Stimulated activated CD4-positive, alpha-beta T cell treated with anti-CD3 and anti-CD28 coated beads, Interleukin-2, amount 100 ng/mL, for 24 hours (primary cell): ENCODE measurements at regions not wholly inside any gene's neighbourhood (a gene's known extent, or its start where the extent isn't known, plus 50 kb on each side); places are given as distances from the start of the nearest gene placed in this dataset.

Source experiments
- DNase-seq, 2 donors: peaks; one replicate each; pipeline ENCODE4 v3.0.0-alpha.2; 2020

DNA sequence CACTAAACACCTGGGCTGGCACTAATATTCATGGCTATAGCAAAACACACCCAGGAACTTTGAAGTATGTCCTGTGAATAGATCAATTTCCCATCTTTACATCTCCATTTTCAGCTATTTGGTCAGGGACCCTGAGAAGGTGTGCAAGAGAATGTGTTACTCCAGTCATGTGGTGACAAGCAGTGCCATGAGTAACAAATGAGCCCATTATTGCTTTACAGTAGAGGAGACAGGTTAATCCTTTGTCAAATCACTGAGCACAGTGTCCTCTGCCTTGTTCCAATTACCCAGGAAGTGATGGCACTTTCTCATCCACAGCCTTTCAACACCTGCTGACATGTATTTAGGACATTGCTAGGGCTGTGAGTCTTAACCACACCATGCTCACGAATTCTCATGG is 664.8 kb upstream of the API5 start:
- DNase-seq, result no peak

DNA sequence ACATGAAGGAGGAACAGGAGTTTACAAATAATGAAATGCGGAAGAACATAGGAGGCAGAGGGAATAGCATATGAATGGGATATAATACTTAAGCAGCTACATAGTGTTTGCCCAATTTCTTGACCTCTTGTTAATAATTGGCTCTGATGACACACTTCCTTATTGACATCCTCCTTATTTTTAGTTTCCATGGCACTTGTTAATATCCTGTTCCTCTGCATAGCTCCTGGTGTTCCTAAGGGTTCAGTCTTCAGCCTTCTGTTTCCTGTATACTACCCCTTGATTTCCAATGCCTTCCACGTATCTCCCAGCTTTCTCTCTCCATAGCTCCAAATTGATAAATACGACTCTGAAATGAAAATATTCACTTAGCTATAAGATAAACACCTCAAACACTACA is 663.8 kb upstream of the API5 start:
- DNase-seq, result no peak

DNA sequence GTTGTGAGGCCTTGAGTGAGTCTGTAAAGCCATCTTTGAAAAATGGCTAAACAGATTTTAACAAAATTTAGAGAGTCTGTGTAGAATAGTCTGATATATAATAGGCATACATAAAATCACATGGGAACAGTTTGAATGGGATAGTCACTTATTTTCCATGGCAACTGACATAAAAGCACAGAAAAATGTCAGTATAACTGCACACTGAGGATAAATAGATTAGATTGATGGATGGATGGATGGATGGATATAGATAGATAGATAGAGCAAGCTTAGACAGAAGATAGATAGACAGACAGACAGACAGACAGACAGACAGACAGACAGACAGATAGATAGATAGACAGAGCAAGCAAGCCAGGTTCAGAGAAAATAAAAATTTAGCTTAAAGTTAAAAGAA is 660.2 kb upstream of the API5 start:
- DNase-seq, result no peak

DNA sequence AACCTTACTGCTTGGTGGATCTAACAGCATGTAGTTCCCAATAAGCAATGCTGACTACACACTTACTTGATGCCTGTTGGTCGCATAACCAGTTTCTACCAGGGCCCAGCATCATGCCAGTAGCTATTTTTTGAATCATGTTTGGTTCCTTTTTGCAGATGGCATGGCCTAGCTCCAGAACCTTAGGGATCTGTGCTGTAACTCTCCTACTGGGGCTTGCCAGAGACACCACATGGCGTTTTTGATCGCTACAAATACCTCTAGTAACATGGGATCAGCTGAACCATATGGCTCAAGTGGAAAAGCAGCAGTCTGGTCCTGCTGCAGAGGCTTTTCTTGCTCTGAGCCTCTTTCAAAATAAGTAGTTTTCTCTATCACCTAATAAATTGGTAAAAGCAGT is 654.6 kb upstream of the API5 start:
- no peak for DNase-seq

DNA sequence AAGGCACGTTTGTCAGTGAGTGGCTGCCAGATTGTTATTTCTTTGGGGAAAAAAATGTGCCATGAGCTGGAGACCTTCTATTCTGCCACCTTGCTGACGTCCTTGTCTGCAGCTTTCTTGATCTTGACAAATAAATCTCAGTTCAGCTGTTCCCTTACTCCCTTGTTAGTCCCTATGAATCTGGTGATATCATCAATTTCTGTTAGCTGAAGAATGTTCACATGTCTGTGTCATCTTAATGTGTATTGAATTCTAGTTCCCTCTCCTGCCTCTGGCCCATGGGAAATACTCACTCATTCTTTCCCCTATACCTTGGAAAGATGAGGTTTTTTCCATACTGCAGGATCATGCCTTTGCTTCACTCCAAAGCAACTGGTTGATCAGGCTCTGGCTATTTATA is 649.9 kb upstream of the API5 start:
- no peak for DNase-seq

DNA sequence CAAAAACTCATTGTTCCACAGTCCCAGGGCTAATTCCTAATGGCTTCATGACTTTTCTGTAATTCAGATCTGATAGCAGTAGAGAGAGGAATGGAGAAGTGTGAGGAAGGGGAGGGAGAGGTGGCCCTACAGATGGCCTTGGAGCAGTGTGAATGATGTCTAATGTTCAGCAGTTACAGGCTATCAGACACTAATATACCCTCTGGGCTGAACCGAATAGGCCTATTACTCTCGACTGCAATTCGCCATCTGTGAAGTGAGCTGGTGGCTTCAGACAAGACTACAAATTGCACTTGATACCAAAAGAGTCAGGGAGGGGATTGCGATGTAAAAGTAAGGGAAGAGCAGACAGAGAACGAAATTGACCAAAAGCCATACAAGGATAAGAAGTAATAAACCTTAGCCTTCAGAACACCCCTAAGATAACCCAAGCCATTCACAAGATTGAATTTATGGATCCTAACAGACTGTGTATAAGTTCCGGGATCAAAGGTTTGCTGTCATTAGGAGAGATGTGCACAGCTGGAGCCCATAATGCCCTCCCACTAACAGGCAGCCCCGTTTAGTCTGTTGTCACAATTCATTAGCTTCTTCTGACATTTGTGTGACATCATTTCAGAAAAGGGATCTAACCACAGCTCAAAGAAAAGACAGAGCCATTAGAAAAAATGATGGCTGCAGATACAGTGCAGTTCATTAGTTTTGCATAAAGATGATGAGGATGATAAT is 642.4 kb upstream of the API5 start:
- DNase-seq, result no peak

DNA sequence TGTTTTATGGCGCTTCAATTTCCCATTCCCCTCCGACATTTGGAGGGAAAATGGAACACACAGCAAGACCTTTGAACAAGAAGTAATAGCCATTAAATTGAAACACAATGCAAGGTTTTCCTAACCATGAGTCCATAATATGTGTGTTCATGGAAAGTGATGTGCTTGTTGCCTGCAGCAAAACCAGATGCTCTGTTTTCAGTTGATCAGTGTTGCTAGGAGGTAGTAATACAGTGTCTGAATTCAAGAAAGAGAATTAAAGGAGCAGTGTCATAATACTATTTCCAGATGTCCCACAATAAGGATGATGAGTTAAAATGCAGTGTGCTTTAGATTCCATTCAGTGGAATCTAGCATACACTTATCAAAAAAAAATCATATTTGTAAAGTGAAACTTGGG is 637.4 kb upstream of the API5 start:
- DNase-seq, result no peak

- DNase-seq, result no peak
These were observed 604.3 kb upstream of the API5 start for GRCh38 chr11:42707541-42707940.

DNA sequence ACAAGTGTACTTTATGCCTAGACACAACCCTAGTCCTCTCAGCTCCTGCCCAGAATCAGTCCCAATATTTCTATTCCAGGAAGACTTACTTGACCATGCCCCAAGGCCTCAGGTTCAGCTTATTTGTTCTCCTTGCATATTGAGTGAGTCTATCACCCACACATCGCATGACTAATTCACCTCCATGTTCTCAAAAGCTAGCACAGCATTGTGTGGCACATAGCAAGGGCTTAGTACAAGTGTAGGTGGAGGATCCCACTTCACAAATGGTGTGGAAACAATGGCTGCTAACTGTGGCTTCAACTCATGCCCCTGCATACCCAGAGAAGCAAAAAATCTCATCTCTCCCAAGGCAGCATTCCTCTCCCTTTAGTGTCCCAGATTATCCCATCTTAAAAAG is 602.6 kb upstream of the API5 start:
- DNase-seq, result no peak

- DNase-seq, result no peak
These were observed 598.5 kb upstream of the API5 start for GRCh38 chr11:42713279-42713678.

DNA sequence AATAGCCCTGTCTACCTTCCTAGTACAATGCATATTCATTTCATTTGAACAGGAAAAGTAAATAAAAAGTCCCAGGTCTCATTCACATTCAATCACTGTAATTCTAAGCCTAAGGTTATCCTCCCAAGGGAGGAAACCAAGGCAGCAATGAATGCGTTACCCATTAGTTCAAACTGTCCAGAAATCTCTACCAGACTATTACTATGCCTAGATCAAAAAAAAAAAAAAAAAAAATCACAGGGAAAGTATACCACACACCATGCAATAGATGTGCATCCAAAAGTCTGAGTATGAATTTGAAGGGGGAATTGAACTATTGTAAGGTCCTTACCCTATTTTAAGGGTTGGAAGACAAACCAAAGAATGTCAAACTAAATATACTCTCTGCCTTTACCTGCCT is 598.0 kb upstream of the API5 start:
- DNase-seq, result no peak

DNA sequence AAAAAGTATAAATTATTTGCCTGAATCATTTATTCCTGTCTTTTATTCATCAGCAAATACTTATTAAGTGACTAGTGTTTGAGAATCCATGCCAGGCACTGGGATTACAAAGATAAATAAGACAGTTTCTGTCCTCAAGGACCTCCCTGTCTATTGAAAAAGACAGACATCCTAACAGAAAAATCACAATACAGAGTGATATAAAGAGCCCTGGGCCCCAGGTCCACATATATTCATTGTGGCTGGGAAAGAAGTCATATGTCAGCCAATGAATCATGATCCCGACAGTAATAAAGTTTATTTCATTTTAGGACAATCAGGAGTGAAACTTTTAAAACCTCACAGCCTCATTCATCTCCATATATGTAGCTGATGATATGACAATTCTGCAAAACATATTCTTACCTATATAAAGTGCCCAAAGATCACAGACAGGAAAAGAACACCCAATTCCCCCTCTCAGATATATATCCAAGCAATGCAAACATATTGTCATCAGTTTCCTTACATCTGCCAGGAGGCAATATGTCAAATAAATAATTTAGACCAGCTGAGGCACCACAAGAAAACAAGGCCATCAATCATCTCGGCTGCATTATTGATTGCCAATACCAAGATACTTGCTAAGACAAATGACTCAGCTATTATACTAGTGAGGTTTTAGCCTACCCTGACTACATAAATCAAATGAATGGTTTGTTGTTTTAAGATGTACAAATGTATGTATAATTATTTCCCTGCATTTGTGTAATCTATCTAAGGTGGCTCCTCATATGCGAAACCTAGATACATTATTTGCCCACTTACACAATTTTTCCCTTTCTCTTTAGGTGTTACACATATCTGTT is 590.9 kb upstream of the API5 start:
- DNase-seq, result no peak

DNA sequence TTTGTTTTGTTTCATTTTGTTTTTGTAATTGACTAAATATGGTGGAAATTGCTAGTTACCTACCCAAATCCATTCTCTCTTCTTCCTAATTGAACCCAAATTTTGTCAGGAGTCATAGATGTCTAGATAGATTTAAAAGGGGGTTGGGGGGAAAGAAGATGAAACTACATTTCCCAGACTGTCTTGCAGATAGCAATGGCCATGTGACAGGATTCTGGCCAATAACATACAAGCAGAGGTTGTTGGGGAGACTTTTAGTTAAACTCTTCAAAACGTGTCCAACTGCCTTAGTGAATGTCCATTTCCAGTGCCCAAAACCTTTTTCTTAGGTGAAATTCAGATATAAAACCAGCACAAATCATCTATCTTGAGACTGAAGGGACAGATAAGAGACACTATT is 583.9 kb upstream of the API5 start:
- no peak for DNase-seq

DNA sequence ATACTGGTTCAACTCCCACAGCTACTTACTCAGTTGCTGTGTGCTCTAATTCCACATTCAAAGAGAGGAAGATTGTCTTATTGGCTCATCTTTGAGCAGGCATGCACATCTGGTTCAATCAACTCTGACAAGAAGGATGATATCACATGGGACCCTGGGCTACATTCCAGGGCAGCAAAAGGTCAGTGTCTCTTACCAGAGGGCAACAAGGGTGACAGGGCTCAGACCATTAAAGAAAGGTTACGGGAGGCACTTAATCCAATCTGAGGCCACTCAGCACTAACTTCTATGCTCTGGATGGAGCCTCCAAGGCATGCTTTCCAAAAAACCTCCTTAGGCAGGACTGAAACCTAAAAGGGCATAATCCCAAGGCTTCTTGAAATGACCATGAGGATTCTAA is 549.4 kb upstream of the API5 start:
- DNase-seq, result no peak

DNA sequence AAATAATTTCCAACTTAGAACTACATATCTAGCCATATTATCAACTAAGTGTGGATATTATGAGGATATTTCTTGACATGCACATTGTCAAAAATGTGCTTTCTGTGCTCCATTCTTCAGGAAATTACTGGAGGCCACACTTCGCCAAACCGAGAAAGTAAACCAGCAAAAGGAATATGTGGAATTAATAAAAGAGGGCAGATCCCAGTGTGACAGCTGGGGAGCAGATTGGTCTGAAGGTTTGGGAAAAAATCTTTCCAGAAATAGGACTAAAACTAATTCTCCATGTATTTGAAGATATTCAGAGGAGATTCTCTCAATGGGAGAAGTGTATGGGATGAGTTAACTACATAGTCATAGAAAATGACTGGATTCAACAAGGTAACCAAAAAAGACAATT is 546.9 kb upstream of the API5 start:
- DNase-seq, result no peak

DNA sequence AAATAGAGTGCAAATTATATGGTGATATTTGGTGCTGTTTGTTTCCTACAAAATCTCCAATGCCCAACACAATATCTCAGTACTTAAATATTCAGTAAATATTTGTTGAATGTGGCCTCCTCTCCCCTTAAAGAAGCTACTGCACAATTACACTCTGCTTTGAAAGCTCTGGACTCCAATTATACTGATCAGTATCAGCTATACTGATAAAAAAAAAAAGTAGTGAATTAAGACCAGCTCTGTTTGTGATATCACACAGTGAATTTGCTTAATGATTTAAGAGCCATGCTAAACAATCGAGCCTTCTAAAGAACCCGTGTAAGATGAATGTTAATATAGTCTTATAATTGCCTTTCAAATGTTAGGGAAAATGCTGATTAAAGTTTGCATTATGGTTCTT is 543.2 kb upstream of the API5 start:
- no peak for DNase-seq

DNA sequence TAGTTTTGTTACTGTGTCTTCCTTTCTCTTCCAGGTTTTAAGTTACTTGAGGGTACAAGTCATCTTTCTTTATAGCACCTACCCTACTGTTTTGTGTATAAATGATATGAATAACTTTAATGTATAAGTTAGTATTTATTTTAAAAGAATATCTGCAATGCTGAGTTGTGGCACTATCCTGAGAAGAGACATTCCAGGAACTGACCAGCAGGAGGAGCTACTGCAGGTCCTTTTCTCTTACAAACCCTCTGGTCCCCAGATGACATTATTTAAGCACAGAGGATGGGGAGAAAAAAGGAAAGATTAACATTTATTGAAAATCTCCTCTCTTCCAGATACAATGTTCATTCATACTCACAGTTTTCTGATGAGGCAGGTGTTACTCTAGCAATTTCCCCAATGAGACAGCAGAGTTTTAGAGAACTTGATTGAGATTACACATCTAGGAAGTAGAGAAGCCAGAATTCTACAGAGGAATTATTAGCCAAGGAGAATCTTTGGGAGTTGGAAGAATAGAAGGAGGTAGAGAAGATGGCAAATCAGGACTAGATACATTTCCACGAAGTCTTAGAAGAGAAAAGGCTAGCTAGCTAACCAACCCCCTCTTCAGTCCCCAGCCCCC is 541.2 kb upstream of the API5 start:
- DNase-seq, result no peak

- no peak for DNase-seq
These were observed 538.9 kb upstream of the API5 start for GRCh38 chr11:42772886-42773285.

- no peak for DNase-seq
These were observed 538.1 kb upstream of the API5 start for GRCh38 chr11:42773729-42774128.

- no peak for DNase-seq
These were observed 537.2 kb upstream of the API5 start for GRCh38 chr11:42774567-42774966.

DNA sequence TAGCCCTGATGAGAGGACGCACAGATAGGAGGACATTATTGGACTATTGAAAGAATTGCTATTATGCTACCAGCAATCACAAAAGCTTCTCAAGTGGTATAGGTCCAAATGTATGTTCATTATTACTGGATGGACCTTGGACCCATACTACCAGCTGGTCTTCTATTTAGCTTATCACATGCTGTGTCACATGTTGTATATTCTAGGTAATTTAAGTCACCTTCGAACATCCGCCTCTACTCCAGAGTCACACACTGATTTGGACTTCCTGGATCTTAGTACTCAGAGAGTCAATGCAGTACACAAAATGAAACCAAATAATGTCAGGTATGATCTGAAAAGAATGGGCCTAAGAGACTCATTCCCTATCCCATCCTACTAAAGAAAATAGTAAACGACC is 534.0 kb upstream of the API5 start:
- DNase-seq, result no peak

GRCh38 chr11:42778193-42778592 is 533.6 kb upstream of the API5 start:
- DNase-seq, result no peak

DNA sequence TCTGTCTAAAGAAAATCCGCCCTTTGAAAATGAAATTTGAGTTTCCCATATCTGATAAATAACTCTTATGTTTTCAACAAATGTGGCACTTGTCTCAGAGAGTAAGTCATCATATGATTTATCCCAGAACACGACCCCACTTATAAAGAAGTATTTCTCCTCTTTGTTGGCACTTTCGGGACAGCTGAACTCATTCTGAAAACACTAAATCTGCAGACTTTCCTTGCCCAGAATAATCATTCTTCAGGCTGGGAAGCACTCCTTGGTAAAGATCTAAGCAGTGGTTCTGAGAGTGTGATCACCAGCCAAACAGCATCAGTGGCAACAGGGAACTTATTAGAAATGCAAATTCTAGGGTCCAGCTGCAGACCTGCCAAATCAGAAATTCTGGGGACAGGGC is 532.2 kb upstream of the API5 start:
- DNase-seq, result no peak

- no peak for DNase-seq
These were observed 524.8 kb upstream of the API5 start for GRCh38 chr11:42786981-42787380.
